Neuron (in vitro differentiated cells): ENCODE measurements at regions not wholly inside any gene's neighbourhood (a gene's known extent, or its start where the extent isn't known, plus 50 kb on each side); places are given as distances from the start of the nearest gene placed in this dataset.

Experiments used
- H2AFZ ChIP-seq: one replicate; pipeline ENCODE4 v1.6.1; 2013; ENCODE audit warnings: low read depth, mild to moderate bottlenecking, inconsistent platforms, low read length, moderate library complexity
- H3K27me3 ChIP-seq: one replicate; pipeline ENCODE4 v1.6.1; 2013; ENCODE audit warnings: low read length; ENCODE audit not compliant: insufficient read depth
- H3K36me3 ChIP-seq: one replicate; pipeline ENCODE4 v1.6.1; 2013; ENCODE audit warnings: low read length; ENCODE audit not compliant: insufficient read depth
- H3K4me1 ChIP-seq: one replicate; pipeline ENCODE4 v1.6.1; 2013; ENCODE audit warnings: low read length; ENCODE audit not compliant: insufficient read depth
- H3K4me3 ChIP-seq: 2 replicates; pipeline ENCODE4 v1.5.1; 2013; ENCODE audit warnings: mild to moderate bottlenecking, low read length, moderate library complexity
- H3K9me3 ChIP-seq: one replicate; pipeline ENCODE4 v1.6.1; 2013; ENCODE audit warnings: low read length

DNA sequence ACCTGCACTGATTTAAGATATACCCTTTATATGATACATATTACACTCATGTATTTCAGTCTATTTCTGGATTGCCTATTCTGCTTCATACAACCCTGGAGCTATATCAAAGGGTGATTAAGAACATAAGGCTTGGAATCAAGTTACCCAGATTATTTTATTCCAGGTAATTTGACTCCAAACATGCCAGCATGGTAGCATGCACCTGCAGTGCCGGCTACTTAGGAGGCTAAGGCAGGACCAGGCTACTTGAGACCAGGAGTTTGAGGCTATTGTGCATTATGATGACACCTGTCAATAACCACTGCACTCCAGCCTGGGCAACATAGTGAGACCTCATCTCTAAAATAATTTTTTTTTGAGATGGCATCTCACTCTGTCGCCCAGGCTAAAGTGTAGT lies 50.4 kb upstream of the NEO1 start:
- Histone ChIP-seq H3K4me3 (no peak overlapping the region), H3K36me3 (no peaks in the 10 kb centered on the region), H3K4me1 (peaks cover 12% of the 10 kb centered on the region), H2AFZ (no peak overlapping the region), H3K9me3 (no peaks in the 10 kb centered on the region), H3K27me3 (no peaks in the 10 kb centered on the region)

DNA sequence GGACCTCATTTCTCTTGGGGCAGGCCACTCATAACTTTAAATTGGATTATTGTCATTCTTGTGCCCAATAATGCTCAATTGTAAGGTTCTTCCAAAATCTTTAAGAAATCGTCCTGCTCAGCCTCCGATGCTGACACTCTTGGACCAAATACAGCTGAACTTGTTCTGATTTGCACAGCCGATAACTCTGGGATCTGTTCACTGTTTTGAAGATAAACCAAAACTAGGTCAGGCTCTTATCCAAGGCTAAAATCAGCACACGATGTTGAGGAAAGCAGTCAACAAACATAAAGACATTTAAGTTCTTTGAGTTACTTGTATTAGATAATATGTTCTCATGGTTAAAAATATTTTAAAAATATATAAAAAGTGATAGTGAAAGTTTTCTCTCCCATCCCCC lies 52.0 kb upstream of the NEO1 start:
- Histone ChIP-seq H3K27me3 (no peaks in the 10 kb centered on the region), H2AFZ (no peak overlapping the region), H3K36me3 (no peaks in the 10 kb centered on the region)

DNA sequence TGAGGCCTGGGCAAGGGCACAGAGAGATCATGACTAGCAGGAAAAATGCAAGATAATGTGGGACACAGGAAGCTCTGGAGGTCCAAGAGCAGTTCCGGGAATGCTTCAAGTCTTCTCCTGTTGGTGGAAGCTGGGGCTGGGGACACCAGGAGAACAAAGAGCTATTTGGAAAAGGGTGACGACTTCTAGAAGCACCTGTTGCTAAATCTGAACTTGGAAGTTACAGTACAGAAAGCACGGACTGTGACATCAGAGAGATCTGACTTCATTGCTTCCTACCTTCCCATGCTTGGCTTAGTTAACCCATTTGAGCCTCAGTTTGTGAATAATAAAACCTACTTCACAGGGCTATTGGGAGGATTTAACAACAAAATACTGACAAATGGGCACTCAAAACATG lies 52.7 kb upstream of the NEO1 start:
- Histone ChIP-seq H3K4me3 (no peak overlapping the region), H3K36me3 (no peaks in the 10 kb centered on the region), H2AFZ (no peak overlapping the region)

More for the DNA sequence above, 52.0 kb upstream of the NEO1 start:
- Histone ChIP-seq H3K4me3 (no peak overlapping the region), H3K4me1 (peaks cover 12% of the 10 kb centered on the region), H3K9me3 (no peaks in the 10 kb centered on the region)

DNA sequence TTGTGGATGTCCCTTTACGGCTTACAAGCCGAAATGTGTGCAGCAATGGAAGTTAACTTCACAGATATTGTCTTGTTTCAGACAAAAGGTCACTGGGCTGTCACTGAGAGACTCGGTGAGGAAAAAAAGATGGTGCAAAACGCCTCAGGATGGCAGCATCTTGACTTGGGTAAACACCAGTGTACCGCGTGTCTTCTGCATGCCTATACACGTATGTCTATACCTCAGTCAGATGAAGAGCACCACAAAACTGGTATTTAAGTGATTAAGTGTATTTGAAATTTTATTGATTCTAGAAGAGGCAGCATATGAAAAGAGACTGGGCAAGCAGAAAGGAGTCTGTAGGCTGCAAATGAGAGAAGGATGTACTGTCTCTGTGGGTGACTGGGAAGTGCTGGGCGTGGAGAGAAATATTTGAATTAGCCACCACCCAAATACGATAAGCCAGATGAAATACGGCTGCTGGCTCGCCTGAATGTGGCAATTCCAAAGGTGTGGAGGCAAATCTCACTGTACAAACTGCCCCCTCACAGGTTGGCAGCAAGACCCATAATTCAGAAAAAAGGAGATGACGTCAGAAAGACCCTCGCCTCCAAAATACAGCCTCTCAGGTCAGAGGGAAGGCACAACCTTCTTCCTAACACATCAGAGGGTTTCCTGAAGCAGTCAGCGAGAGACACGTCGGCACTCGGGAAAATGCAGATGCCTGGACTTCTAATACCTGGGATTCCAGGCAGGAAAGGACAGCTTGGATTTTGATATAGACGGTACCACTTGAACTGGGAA lies 53.4 kb upstream of the NEO1 start:
- Histone ChIP-seq H3K36me3 (no peaks in the 10 kb centered on the region), H3K4me3 (no peak overlapping the region), H3K9me3 (no peaks in the 10 kb centered on the region), H3K27me3 (no peaks in the 10 kb centered on the region), H3K4me1 (peaks cover 12% of the 10 kb centered on the region), H2AFZ (no peak overlapping the region)

More for the DNA sequence above, 52.7 kb upstream of the NEO1 start:
- Histone ChIP-seq H3K4me1 (peaks cover 12% of the 10 kb centered on the region), H3K27me3 (no peaks in the 10 kb centered on the region), H3K9me3 (no peaks in the 10 kb centered on the region)

DNA sequence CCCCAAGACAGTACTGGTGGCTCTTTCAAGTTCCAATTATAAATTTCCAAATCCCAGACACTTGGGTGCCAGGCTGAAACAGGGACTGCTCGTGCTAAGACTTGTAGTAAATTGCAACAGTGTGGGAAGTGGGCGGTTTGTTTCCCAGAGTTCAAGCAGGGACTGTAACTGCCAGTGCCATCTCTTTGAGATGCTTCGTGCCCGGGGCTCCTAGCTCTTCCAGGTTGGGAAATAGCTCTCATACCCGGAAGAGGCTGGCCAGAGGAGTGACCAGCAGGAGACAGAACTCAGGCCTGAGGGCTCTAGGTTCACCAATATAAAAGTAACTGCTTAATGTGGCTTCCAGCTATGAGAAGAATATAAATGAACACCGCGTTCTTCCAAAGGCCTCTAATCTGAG lies 54.0 kb upstream of the NEO1 start:
- no peak overlapping the region for H2AFZ ChIP-seq
- no peaks in the 10 kb centered on the region for H3K36me3 ChIP-seq
- H3K27me3 ChIP-seq: no peaks in the 10 kb centered on the region
- H3K4me1 ChIP-seq: peaks cover 12% of the 10 kb centered on the region
- no peaks in the 10 kb centered on the region for H3K9me3 ChIP-seq
- no peak overlapping the region for H3K4me3 ChIP-seq

DNA sequence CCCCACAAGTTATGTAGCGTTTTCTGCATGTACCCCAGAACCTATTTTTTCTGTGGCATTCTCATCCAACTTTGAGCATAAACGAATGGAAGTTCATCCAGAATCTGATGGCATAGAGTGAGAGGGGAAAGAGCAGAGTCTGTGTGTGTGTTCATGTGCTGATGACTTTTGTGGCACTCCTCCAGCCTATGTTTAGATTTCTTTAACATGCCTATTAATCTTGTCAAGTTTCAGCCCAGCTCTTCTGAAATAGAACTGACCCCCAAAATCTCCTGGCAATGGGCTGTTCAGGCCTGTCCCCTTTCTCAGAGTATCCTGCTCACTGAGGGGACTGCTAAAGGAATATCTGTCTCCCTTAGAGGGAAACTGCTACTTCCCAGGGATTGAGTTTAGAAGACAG lies 56.4 kb upstream of the NEO1 start:
- H3K9me3 ChIP-seq: no peaks in the 10 kb centered on the region
- H3K4me1 ChIP-seq: peaks cover 3% of the 10 kb centered on the region
- no peaks in the 10 kb centered on the region for H3K27me3 ChIP-seq
- no peaks in the 10 kb centered on the region for H3K36me3 ChIP-seq
- no peak overlapping the region for H2AFZ ChIP-seq
- H3K4me3 ChIP-seq: no peak overlapping the region

DNA sequence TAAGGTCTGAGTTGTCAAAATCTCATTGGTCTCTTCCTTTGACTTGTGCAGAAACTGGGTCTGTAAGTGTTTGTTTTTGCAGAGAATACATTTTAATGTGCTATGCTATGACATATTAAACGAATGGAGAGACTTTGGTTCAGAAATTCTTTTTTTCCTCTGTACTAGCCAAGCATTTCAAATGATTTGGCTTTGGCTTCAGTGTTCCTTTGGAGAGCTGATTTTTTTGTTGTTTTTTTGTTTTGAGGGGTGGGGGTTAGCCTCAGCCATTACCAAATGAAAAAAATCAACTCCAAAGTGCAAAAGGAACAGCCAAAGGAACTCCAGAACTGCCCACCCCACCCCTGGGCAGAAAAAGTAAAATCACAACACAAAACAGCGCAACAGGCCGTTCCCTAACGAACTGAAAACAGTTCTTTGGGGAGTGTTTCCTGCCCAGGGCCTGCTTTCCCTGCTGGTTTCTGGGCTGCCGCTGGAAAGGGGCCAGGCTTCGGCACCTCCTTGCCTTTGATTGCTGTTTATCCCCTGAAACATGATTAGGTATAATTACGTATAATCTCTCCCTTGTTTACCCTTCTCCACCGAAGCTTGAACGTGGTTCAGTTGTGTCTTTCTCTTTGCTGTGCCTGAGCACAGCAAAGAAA lies 57.6 kb upstream of the NEO1 start:
- no peaks in the 10 kb centered on the region for H3K36me3 ChIP-seq
- no peak overlapping the region for H3K4me3 ChIP-seq
- H3K27me3 ChIP-seq: no peaks in the 10 kb centered on the region
- peaks cover 3% of the 10 kb centered on the region for H3K4me1 ChIP-seq
- no peaks in the 10 kb centered on the region for H3K9me3 ChIP-seq
- no peak overlapping the region for H2AFZ ChIP-seq

DNA sequence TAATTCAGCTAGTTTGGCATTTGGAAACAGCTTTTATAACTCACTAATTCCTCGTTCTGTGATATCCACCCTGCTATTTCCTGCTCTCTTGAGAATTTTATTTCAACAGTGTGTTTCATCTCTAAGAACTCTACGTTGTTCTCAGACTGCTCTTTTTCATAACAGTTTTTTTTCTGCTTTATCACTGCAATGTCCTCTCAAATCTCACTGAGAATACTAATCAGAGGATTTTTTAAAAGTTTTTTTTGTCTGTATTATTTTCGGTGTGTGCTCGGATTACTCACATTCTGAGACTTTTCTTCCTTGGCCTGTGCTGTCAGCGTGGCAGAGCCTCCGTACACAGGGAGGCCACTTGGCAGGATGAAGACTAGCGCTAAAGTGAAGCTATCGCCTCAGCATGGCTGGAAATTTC lies 59.4 kb upstream of the NEO1 start:
- no peak overlapping the region for H2AFZ ChIP-seq
- H3K27me3 ChIP-seq: no peaks in the 10 kb centered on the region
- H3K4me1 ChIP-seq: no peaks in the 10 kb centered on the region
- no peaks in the 10 kb centered on the region for H3K36me3 ChIP-seq
- no peaks in the 10 kb centered on the region for H3K9me3 ChIP-seq
- H3K4me3 ChIP-seq: no peak overlapping the region

DNA sequence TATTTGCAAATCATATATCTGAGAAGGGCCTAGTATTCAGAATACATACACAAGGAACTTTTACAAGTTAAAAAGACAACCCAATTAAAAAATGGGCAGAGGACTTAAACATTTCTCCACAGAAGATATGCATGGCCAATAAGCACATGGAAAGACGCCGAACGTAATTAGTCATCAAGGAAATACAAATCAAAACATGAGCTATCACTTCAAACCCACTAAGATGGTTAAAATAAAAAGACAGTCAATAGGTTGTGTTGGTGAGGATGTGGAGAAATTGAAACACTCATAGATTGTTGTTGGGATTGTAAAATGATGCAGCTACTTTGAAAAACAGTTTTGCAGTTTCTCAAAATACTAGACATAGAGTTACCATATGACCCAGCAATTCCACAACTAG lies 61.2 kb upstream of the NEO1 start:
- no peak overlapping the region for H3K4me3 ChIP-seq
- H2AFZ ChIP-seq: no peak overlapping the region
- H3K27me3 ChIP-seq: no peaks in the 10 kb centered on the region
- no peaks in the 10 kb centered on the region for H3K9me3 ChIP-seq
- H3K36me3 ChIP-seq: no peaks in the 10 kb centered on the region
- H3K4me1 ChIP-seq: no peaks in the 10 kb centered on the region

DNA sequence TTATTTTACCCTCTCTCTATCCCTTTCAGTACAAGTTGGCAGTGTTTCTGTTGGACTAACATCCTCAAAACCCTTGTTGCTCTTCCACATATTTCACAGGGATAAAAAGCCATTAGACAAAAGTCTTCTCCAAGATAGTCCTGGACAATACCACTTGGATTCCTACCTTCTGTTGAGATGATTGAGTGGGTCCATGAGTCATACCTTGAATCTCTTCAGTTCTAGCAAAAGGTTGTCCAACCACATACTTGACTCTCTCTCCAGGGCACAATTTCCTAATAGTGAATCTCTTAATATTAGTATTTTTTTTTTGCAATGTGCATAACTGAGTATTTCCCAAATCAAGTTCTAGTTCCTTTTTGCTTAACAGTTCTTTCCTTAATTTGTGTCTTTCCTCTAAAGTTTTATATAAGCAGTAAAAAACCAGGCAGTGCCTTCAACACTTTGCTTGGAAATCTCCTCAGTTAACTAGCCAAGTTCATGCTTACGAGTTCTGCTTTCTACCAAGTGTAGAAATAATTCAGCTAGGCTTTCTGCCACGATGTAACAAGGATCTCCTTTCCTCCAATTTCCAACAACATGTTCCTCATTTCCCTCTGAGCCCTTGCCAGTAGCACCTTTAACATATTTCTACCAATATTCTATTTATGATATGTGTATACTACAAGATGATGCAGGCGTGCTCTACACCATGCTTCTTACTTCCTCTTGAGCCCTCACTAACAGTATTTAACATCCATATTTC lies 68.3 kb upstream of the NEO1 start:
- Histone ChIP-seq H3K9me3 (peaks cover 6% of the 10 kb centered on the region), H3K36me3 (no peaks in the 10 kb centered on the region), H3K4me1 (no peaks in the 10 kb centered on the region), H3K4me3 (no peak overlapping the region), H3K27me3 (peaks cover 4% of the 10 kb centered on the region), H2AFZ (no peak overlapping the region)

DNA sequence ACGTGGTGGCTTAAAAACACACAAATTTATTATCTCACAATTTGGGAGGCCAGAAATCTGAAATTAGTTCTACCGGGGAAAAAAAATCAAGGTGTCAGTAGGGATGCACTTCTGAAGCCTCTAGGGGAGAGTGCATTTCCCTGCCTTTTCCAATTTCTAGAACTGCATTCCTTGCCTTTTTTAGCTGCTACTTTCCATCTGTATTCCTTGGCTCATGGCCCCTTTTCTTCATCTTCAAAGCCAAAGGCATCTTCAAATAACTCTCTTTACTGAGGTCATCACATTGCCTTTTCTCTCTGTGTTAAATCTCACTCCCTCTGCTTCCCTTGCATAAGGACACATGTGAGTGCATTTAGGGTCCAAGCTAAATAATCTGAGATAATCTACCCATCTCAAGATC lies 69.5 kb upstream of the NEO1 start:
- peaks cover 6% of the 10 kb centered on the region for H3K9me3 ChIP-seq
- no peak overlapping the region for H3K4me3 ChIP-seq
- no peaks in the 10 kb centered on the region for H3K4me1 ChIP-seq
- no peaks in the 10 kb centered on the region for H3K36me3 ChIP-seq
- H2AFZ ChIP-seq: no peak overlapping the region
- H3K27me3 ChIP-seq: peaks cover 4% of the 10 kb centered on the region

DNA sequence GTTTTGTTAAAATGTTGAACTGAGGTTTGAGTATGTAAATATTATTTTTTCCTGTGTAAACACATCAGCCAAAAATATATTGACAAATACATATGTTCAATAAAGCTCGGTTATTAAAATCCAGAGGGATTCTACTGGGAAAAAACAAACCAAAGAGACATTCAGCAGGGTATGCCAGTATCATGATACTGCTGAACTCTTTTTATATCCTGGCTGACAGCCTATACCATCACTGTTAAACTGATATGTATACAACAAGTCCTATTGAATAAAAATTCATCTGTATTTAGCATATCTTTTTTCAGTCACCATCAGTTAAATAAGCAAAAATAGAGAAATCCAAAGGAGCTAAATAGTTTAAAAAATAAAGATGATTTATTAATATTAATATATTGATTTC lies 71.6 kb upstream of the NEO1 start:
- Histone ChIP-seq H2AFZ (no peak overlapping the region), H3K36me3 (no peaks in the 10 kb centered on the region), H3K9me3 (peaks cover 6% of the 10 kb centered on the region), H3K27me3 (peaks cover 4% of the 10 kb centered on the region), H3K4me3 (no peak overlapping the region), H3K4me1 (no peaks in the 10 kb centered on the region)

DNA sequence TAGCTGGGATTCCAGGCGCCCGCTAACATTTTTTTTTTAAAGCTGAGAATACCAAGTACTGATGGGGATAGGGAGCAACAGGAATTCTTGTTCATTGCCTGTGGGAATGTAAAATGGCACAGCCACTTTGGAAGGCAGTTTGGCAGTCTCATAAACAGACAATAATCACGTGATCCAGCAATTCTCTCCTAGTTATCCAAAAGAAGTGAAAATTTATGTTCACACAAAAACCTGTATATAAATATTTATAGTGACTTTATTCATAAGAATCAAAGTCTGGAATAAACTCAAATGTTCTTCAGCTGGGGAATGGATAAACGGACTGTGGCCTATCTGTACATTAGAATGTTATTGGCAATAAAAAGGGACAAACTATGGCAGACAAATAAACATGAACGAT lies 72.5 kb upstream of the NEO1 start:
- H3K27me3 ChIP-seq: peaks cover 4% of the 10 kb centered on the region
- peaks cover 6% of the 10 kb centered on the region for H3K9me3 ChIP-seq
- H3K36me3 ChIP-seq: no peaks in the 10 kb centered on the region
- H3K4me1 ChIP-seq: no peaks in the 10 kb centered on the region
- H3K4me3 ChIP-seq: no peak overlapping the region
- no peak overlapping the region for H2AFZ ChIP-seq
